Gastroesophageal sphincter (tissue), 4 donors: ENCODE measurements at regions not wholly inside any gene's neighbourhood (a gene's known extent, or its start where the extent isn't known, plus 50 kb on each side); places are given as distances from the start of the nearest gene placed in this dataset.
"Not testable (repeated sequence)": the region's sequence is repeated elsewhere in the genome, so short reads cannot be mapped to it uniquely, and the experiment has no call there.

ENCODE experiments used
- ATAC-seq: fragments of 150-250 bp; one replicate; pipeline ENCODE4 v1.9.1; 2016; ENCODE audit warnings: mild to moderate bottlenecking, moderate library complexity
- H3K27ac ChIP-seq, 4 donors: fragments of 200-600 bp; sonication (generic) in 3 of 4; 1 replicate in 3 of 4; 2 replicates in 1 of 4; pipeline ENCODE4 v1.5.1; 2016 to 2019
- H3K27me3 ChIP-seq: fragments of 200-600 bp; sonication (generic); one replicate; pipeline ENCODE4 v1.5.1; 2019
- H3K36me3 ChIP-seq, 2 donors: fragments of 200-600 bp; sonication (generic); one replicate each; pipeline ENCODE4 v1.5.1; 2019; ENCODE audit warnings: control low read depth in 1 of 2
- H3K4me1 ChIP-seq, 3 donors: fragments of 200-600 bp; sonication (generic); 1 replicate in 2 of 3; 2 replicates in 1 of 3; pipeline ENCODE4 v1.5.1; 2016 to 2019; ENCODE audit warnings: control low read depth in 2 of 3
- H3K4me3 ChIP-seq, 2 donors: fragments of 200-600 bp; sonication (generic); one replicate each; pipeline ENCODE4 v1.5.1; 2019; ENCODE audit warnings: mild to moderate bottlenecking in 1 of 2, moderate library complexity in 1 of 2
- H3K9me3 ChIP-seq, 3 donors: fragments of 200-600 bp; sonication (generic); one replicate each; pipeline ENCODE4 v1.5.1; 2017 to 2019; ENCODE audit warnings: control low read depth in 2 of 3
- EP300 ChIP-seq: sonication (generic); formaldehyde crosslinking; IDR thresholded peaks from one replicate; pipeline ENCODE4 v1.6.1; 2017; ENCODE audit warnings: antibody characterized with exemption, mild to moderate bottlenecking
- POLR2A ChIP-seq, 2 donors: fragments of 450-650 bp; IDR thresholded peaks; one replicate each; pipeline ENCODE4 v1.6.1; 2017; ENCODE audit warnings: antibody characterized with exemption in 2 of 2, mild to moderate bottlenecking in 2 of 2, moderate library complexity in 1 of 2
- POLR2AphosphoS5 ChIP-seq: sonication (generic); formaldehyde crosslinking; IDR thresholded peaks from one replicate; pipeline ENCODE4 v1.6.1; 2017; ENCODE audit warnings: antibody characterized with exemption
- WGBS, 2 donors: methylation state at CpG; one replicate each; pipeline ENCODE4 v1.1.5; 2018; ENCODE audit warnings: low coverage in 1 of 2; 5-methylcytosine and 5-hydroxymethylcytosine counted together
- TF ChIP-seq, protein P1 (sequence below), 4 experiments: fragments of 200-600 bp in 2 of 4; fragments of 450-650 bp in 2 of 4; sonication (generic) in 1 of 4; IDR thresholded peaks; one replicate each; pipeline ENCODE4 v1.5.1; 2017 to 2019; ENCODE audit warnings: antibody characterized with exemption in 4 of 4, mild to moderate bottlenecking in 2 of 4, moderate library complexity in 2 of 4

DNA sequence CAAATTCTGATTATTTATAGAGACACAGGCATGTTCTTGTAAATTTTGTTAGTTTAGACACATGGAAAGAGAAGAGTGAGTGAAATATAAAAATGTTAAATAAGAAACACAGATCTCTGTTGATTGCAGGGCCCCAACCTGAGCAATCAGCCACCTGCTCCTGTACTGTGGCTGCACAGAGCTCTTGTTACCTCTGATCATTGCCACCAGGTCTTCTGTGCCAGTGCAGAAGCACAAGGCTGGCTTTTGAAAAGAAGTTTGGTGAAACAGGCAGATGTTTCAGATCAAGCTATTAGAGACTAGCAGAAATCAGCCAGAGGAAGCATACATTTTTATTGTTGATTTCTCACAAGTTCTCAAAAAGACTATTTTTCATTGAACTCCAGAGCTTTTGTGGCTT, 434.1 kb upstream of the OR4E1 start:
- Histone ChIP-seq H3K27ac (no peak overlapping the region), H3K4me1 (no peaks in the 10 kb centered on the region), H3K9me3 (no peaks in the 10 kb centered on the region), H3K36me3 (no peaks in the 10 kb centered on the region), H3K27me3 (no peaks in the 10 kb centered on the region), H3K4me3 (no peak overlapping the region)
- ATAC-seq = no peak
- TF ChIP-seq EP300 (no peak), POLR2AphosphoS5 (no peak), POLR2A (IDR thresholded peaks at IDR 0.05) (no peak)
- TF ChIP-seq, protein P1, sequence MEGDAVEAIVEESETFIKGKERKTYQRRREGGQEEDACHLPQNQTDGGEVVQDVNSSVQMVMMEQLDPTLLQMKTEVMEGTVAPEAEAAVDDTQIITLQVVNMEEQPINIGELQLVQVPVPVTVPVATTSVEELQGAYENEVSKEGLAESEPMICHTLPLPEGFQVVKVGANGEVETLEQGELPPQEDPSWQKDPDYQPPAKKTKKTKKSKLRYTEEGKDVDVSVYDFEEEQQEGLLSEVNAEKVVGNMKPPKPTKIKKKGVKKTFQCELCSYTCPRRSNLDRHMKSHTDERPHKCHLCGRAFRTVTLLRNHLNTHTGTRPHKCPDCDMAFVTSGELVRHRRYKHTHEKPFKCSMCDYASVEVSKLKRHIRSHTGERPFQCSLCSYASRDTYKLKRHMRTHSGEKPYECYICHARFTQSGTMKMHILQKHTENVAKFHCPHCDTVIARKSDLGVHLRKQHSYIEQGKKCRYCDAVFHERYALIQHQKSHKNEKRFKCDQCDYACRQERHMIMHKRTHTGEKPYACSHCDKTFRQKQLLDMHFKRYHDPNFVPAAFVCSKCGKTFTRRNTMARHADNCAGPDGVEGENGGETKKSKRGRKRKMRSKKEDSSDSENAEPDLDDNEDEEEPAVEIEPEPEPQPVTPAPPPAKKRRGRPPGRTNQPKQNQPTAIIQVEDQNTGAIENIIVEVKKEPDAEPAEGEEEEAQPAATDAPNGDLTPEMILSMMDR (IDR thresholded peaks at IDR 0.05) = no peak

DNA sequence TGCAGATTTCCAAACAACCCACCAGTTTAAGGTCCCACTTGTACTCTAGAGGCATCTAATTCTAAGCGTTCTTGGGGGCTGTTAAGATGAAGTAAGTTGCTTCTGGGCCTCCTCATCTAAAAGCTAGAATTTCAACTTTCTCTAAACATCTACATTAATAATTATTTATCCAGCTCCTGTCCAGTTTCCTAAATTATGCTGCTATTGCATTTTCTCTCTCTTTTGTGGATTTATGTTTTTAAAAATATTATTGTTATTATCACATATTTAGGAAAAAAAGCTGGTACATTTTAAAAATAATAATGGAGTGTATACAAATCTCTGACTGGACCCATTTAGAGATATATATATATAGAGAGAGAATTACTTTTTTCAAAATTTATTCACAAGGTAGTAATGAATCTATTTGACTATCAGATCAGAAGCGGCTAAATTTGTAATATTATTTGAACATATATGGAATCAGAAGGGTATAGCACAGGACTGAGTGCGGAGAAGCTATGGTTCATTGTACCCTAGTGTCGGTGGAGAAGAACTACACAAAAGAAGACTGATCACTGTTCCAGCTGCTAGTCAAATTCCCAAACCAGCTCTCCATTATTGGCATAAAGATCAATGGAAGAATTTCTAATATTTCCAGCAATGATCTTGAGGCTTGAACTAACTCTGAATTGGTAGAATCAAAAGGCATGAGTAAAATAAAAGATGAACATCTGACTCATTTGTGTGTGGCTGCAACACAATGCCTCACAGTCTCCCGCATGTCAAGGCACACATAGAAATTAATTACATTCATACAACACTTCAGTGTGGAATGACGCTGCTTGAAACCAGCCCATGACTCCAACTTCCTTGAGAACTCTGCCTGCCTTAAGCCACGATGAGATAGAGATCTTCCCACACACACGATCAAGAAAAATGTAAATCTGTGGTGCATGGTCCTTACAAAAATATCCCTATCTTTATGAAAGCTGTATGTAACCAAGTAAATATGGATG, 433.4 kb upstream of the OR4E1 start:
- Histone ChIP-seq H3K27ac (no peak overlapping the region), H3K4me3 (no peak overlapping the region), H3K27me3 (no peaks in the 10 kb centered on the region), H3K9me3 (no peaks in the 10 kb centered on the region), H3K36me3 (no peaks in the 10 kb centered on the region), H3K4me1 (no peaks in the 10 kb centered on the region)
- WGBS, 2 donors = 55 to 67% methylated on average over 6 to 8 of the region's 8 CpGs
- TF ChIP-seq EP300 (no peak), POLR2A (IDR thresholded peaks at IDR 0.05) (no peak), POLR2AphosphoS5 (no peak)
- TF ChIP-seq, protein P1 (IDR thresholded peaks at IDR 0.05) = no peak
- no peak for ATAC-seq

DNA sequence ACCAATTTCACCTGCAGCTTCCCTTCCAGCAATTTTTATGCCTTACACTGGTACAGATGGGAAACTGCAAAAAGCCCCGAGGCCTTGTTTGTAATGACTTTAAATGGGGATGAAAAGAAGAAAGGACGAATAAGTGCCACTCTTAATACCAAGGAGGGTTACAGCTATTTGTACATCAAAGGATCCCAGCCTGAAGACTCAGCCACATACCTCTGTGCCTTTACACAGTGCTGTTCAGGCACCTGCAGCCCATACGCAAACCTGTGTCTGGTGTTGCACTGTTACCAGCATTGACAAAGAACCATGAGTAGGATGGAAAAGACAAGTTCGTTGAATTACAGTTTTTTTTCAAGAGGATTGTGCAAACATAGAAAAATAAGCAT, 432.0 kb upstream of the OR4E1 start:
- Histone ChIP-seq H3K27ac (no peak overlapping the region), H3K9me3 (no peaks in the 10 kb centered on the region), H3K4me3 (no peak overlapping the region), H3K27me3 (no peaks in the 10 kb centered on the region), H3K36me3 (no peaks in the 10 kb centered on the region), H3K4me1 (no peaks in the 10 kb centered on the region)
- no peak for ATAC-seq
- TF ChIP-seq, protein P1 (IDR thresholded peaks at IDR 0.05) = no peak
- TF ChIP-seq POLR2AphosphoS5 (no peak), EP300 (no peak), POLR2A (IDR thresholded peaks at IDR 0.05) (no peak)
- 76 to 93% methylated on average over 4 of the region's 4 CpGs for WGBS, 2 donors

DNA sequence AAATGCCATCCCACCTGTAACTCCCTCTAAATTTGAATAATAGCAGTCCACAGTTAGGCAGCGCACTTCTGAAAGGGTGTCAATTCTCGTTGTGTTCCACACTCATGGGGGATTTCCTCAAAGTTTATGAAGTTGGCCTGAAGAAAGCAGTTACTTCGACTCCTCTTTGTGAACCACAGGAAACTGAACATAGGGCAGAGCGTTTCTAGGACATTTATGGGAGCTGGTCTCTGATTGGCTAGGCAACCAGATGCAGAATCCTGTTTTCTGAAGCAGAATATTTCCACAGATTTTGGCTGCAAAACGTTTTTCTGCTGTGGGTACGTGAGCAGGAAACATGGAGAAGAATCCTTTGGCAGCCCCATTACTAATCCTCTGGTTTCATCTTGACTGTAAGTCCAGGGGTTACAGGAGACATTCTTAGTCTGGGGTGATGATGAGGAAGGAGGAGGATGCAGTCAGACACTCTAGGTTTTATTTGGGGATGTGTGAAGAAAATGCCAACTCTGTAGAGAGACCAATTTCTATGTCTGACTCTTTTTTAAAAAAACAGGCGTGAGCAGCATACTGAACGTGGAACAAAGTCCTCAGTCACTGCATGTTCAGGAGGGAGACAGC, 431.5 kb upstream of the OR4E1 start:
- WGBS, 2 donors = 49 to 63% methylated on average over 7 of the region's 8 CpGs
- no peak overlapping the region for H3K4me3 ChIP-seq
- no peak for ATAC-seq

DNA sequence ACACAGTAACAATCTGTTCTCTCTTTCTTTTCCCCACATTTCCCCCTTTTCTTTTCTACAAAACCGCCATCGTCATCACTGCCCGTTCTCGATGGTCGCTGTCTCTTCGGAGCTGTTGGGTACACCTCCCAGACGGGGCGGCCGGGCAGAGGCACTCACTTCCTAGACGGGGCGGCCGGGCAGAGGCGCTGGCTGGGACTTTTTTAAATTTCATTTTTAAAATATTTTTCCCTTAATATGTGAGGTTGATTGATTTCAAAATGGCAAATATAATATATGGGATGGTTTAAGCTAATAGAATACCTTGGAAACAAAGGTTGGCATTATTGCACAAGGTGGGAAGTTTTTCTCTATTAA, 427.1 kb upstream of the OR4E1 start:
- WGBS, 2 donors = 95 to 98% methylated on average over 9 to 13 of the region's 13 CpGs
- not testable (repeated sequence) for ATAC-seq, H3K36me3 ChIP-seq, H3K4me1 ChIP-seq, H3K9me3 ChIP-seq, H3K4me3 ChIP-seq, H3K27me3 ChIP-seq, H3K27ac ChIP-seq

More for the DNA sequence above, 431.5 kb upstream of the OR4E1 start:
- Histone ChIP-seq H3K27me3 (no peaks in the 10 kb centered on the region), H3K4me1 (no peaks in the 10 kb centered on the region), H3K36me3 (no peaks in the 10 kb centered on the region), H3K9me3 (no peaks in the 10 kb centered on the region), H3K27ac (no peak overlapping the region)
- TF ChIP-seq, protein P1 (IDR thresholded peaks at IDR 0.05) = no peak
- TF ChIP-seq EP300 (no peak), POLR2A (IDR thresholded peaks at IDR 0.05) (no peak), POLR2AphosphoS5 (no peak)
